GM21786 (cell line): ENCODE measurements at regions not wholly inside any gene's neighbourhood (a gene's known extent, or its start where the extent isn't known, plus 50 kb on each side); places are given as distances from the start of the nearest gene placed in this dataset.

Experiments used
- ATAC-seq: cut with Tn5 transposase; IDR thresholded peaks from one replicate; pipeline ENCODE4 v1.9.1; 2021; ENCODE audit not compliant: unreplicated experiment

DNA sequence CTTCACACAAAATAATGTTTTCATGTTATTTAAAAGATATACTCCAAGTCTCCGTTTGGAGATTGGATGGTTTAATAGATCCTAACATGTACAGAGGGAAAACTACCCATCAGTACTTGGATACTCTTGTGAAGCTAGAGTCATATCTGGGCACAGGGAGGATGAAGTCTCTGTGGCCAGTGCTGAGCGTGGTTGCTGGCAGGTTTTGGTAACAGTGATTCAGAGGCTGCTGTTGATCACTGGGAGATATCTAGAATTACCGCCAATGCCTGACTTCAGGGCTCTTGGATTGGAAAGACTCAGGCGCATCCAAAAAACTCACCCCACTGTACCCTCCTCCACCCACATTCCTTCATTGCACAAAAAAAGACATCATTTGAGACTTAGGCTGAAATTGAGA is 107.2 kb upstream of the PGRMC2 start:
- ATAC-seq: no peak

DNA sequence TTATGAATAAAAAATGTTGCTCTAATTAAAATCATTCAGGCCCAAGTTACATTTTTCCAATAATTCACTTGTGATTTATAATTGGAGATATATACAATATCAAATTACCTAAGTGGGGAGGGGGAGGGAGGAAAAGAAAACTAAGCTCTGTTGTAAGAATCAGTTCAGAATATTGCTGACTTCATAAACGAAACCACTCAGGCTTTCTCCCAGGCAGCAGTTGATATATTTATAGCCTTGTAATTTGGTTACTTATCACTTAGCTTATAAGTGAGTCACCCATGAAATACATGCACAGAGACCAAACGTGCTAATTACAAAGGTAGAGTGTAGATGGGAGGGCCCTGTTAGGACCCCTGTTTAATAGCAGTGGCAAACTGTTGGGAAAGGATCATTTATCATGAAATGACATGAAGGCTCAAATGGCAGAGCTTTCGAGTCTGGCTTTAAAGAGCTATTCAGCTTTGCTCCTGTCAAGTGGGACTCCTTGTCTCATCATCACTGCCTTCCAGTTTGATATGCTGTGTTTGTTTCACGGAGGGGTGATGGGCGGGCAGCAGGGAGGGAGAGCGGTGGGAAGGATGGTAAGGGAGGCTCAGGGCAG is 105.6 kb upstream of the PGRMC2 start:
- ATAC-seq: peak; percentile 72

DNA sequence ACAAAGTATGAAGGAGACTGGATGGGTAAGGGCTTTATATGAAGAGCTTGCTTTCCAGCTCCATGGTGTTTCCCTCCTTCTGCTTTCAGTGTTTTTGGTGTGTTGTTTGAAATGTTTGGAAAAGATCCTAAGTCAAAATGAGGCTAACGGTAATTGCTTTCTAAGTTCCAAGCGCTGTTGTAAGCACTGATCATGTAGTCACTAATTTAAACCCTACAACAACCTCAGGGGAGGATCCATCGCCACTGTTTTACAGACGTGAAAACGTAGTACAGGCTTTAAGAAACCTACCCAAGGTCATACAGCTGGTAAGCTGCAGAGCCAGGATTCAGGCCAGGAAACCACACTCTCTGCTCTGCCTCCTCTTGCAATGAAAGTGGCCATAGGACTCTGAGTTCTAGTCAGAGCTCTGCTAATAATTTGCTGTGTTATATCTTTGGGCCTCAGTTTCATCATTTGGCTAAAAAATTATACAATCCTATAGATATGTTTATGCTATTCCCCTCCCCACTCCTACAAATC is 102.9 kb upstream of the PGRMC2 start:
- no peak for ATAC-seq

DNA sequence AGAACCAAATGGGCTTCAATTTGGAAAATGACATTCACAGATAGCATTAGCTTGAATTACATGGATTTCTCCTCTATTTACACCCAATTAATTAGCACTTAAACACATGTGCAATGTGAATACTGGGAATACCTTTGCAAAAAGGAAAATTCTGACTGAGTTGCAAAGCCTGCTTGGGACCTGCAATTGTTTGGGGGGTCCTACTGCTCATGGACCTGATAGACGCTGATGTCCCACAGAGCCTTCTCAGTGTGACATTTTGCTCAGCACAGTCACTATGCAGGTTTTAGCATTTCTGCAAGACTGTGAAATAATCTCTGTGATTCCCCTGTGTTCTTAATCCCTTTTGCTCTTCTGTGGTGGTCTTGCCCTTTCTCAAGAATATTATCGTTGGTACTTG is 101.2 kb upstream of the PGRMC2 start:
- no peak for ATAC-seq

DNA sequence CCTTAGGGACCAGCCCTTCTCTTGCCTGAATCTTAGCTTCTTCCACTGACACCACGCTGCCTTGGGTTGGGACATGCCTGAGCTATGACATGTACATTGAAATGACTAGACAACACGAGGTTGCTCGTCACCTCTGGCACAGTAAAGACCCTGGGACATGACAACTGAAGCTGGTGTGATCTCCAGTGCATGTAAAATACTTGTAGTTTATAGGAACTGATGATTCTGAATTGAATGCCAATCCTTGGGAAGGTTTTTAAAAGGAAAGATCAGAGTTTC is 100.7 kb upstream of the PGRMC2 start:
- no peak for ATAC-seq

DNA sequence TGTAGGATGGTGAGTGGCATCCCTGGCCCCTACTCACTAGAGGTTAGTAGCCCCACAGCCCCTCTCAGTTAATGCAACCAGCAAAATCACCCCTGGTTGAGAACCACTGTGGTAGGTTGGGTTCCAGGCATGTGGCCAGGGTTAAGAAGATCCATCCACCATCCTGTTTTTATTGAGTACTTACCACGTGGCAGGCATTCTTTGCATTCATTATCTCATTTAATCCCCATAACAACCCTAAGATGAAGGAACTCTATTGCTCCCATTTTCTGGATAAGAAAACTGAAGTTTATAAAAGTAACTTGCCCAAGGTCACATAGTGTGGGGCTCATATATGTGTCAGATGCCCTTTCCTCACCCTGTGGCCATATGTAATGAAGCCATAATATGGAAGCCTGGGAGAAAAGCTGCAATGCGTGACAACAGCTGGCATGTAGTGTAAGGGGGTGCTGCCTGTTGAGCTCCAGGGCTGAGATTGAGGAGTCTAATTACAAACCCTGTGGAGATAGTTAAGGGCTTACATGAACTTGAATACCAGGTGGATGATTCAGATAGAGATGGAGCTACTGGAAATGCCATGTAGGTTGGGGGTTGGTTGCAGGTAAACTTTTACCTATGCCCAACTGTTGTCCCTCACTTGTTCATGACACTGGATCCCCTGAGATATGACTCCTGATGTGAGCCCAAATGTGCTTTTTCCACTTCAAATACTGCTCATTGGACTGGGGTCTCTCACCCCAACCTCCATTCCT is 100.2 kb upstream of the PGRMC2 start:
- ATAC-seq: no peak

DNA sequence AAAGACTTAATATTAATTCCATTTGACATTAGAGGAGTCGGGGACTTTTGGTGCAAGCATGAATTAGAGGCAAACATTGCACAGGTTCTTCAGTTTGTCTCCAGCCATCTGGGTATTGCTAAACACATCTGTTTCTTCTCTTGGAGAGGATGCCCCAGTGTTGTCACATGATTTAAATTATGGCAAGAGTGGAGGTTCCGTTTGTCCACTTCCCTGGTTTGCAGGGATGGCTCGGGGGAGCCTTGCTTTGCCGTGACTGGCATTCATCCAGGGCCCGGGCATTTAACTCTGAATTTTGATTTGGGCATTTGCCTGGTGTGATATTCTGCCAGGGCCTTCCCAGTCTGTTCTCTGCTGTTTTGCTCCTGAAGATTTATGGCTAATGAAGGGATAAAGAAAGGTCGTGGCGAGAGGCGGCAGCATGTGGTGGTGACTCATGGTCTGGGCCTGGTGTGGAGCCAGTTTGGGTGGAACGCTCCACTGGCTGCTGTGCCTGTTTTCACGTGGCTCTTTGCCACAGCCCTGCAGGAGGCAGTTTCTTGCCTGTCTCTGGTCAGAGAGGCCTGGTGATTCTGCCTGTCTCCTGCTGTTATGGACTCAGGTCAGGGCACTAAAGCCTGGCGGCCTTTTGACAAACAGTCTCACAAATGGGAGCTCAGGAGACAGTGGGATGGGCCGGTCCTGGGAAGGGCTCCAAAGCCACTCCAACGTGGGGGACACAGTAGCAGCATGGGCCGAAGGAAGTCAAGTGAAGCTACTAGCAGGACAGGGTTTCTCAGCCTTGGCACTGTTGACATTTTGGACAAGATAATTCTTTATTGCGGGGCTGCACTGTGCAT is 99.4 kb upstream of the PGRMC2 start:
- ATAC-seq: no peak

DNA sequence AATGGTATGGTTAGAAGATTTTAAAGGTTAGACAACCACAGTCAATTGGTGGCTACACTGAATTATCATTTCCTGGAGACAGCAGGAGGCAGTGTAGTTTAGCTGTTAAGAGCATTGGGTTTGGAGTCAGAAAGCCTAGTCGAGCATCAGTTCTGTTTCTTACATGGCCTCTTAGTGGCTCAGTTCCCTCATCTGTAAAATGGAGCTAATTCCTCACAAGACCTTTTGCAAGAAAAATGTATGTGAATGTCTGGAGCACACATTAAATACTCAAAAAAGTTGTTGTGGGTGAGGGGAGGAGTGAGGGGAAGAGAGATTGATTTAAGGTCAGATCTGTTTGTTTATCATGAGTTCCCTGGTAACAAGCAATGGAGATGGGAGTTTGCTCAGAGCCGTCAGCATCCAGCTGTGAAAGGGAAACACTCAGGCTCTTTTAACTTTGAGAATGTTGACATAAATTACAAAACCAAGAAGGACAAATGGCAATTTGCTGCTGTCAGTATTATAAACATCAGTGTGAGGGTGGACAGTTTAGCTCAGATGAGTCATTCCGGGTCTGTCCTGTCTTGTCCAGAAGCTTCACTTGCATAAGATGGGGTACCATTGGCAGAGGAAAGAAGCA is 98.2 kb upstream of the PGRMC2 start:
- ATAC-seq: peak; percentile 67

DNA sequence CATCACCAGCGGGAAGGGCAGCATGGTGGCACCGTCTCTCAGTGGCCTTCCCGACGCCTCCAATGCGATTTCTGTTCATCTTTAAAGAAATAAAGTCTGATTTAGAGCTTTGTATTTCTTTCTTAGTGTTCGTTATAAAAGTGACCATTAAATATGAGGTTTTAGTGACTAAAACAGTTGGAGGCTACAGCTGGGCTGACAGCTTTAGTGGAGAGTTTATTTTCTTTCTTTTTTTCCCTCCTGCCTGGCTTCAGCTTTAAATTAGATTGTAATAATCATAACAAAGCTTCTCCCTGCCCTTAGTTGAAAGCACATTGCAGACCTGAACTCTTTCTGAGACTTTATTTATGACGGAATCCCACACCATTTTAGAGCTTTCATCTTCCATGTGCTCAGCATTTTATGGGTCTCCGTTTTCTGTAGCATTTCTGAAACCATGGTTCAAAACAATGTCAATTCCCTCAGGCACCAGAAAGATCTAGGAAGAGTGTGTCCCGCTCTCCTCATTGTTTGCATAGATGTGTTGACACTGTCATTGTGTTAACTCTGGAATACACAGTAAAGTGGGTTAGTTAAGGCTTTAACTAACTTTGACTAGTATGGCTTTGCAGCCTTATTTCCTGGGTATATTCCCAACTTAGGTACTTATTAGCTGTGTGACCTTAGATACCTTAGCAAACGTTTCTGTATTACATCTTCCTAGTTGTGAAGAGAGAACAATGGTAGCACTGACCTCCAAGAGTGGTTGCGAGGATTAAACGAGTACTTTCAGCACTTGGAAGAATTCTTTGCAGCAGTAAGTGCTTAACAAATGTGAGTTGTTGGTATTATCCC is 97.4 kb upstream of the PGRMC2 start:
- no peak for ATAC-seq

DNA sequence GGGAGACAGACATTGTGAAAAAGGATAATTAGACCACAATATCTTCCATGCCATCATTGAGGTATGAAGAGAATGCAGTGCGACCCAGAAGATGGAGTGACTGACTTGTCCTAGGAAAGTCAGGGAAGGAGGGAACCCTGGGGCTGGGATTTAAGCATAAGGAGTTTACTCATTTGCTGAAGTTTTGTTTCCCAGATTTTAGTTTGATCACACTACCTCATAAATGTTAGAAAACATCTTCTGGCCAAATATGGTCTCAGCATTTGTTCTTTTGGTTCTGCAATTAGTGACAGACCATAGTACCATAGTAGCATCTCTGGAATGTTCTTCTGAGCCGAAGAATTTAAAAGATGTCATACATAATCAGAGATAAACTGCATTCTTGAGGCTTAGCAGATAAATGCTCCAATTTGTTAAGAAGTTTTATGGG is 96.5 kb upstream of the PGRMC2 start:
- no peak for ATAC-seq

DNA sequence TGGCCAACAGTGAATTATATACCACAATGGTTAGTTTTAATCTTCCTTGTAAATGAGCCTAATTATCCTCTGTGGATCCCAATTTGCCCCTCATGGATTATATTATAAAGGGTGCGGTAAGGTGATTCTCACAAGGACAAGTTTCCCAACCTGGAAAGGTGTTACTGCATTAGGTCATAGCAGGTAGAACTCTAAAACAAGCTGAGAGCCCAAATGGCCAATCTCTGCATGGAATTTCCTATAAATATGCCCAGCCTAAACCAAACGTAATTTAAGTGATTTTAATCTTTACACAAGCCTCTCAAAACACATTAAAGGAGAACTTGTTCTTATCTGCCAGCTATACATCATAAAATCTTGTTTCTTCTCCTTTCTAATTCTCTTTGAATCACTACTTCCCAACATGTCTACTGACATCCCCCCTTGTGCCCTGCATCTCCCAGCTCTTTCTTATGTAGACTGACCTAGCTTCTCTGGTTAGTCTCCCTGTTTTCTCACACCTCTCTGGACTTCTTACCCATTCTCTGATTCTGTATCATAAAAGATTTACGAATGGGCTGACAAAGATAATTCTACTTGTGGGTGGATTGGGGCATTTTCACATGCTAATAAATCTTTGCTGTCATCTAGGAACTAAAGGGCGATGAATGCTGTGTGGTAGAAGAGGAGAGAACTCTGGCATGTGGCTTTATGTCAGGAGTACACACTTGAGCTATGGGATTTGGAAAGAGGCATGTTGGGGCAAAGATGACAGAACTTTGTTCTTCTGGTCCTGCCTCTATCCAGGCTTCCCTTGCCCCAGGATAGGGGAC is 94.3 kb upstream of the PGRMC2 start:
- ATAC-seq: no peak

DNA sequence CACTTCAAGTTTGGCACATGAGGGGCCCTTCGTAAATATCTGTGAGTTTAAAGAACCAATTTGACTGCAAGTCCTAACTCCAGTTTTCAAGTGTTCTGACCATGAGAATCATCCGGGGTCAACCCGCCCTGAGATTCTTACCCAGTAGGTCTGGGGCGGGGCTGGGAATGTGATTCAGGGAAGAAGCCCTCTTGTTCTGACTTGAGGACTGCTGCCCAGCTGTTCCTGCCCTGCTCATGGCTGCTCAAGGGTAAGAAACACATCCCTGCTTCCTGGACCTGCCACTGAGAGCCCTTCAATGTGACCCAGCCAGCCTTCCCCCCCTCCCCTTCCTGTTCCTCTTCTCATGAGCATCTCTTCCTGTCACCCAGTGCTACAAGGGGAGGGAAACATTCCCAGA is 92.7 kb upstream of the PGRMC2 start:
- ATAC-seq: peak; percentile 9

DNA sequence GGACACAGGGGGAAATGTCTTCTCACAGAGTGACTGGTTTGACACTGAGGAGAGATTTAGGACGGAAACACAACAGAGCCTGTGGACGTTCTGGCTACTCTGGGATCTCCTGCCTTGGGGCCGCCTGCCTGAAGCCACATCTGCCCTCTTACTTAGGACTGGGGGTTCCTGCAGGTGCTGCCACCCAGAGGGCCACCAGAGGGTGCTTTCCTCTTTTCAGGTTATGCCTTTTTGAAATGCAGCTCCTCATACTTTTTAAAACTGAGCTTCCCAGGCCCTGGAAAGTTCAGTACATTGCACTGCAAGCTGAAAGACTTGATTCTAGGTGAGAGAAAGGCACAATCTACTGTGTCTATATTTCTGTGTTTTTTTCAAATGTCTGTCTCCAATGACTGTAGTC is 92.2 kb upstream of the PGRMC2 start:
- peak; percentile 65 for ATAC-seq

DNA sequence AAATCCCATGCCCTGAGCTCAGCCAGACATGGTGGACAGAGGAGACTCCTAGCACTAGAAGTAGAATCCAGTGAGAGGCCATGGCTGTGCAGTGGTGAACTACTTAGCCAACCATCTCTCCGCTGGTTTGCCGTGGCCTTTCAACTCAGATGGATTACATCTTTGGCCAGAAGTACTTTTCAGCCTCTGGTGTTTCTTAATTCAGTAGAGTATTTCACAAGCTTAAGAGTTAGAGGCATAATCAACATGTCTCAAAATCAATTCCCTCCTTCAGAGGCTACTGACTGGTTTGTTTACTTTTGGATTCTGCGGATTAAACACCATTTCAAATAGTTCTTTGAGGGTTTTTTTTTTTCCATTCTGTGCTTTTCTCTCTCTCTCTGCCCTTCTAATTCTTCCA is 91.1 kb upstream of the PGRMC2 start:
- no peak for ATAC-seq

DNA sequence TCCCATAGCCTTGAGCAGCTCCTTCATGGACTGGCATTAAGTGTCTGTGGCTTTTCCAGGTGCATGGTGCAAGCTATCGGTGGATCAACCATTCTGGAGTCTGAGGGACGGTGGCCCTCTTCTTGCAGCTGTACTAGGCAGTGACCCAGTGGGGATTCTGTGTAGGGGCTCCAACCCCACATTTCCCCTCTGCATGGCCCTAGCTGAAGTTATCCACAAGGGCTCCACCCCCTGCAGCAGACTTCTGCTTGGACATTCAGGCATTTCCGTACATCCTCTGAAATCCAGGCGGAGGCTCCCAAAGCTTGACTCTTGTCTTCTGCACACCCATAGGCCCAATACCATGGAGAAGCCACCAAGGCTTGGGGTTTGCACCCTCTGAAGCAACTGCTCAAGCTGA is 89.3 kb upstream of the PGRMC2 start:
- ATAC-seq: no peak

DNA sequence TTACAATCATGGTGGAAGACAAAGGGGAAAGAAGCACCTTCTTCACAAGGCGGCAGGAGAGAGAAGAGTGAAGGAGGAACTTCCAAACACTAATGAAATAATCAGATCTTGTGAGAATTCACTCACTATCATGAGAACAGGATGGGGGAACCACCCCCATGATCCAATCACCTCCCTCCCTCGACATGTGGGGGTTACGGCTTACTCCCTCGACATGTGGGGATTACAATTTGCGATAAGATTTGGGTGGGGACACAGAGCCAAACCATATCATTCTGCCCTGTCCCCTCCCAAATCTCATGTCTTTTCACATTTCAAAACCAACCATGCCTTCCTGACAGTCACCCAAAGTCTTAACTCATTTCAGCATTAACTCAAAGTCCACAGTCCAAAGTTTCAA is 88.7 kb upstream of the PGRMC2 start:
- no peak for ATAC-seq

DNA sequence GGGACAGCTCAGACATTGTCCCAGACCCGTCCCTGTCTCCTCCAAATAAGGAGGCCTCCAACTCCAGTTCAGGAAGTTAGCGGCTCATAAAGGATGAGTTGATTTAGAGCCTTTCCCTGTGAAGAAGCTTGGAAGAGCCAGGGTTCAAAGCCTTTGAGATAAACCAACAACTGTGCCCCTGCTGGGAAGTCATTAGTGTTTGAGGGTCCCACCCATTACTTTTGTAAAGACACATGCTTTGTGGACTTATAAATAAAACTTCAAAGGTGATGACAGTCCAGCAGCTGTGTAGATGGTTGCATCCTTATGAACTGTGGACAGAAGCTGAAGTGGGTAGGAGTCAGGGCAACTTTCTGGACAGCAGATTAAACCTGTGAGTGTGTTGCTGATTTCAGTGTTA is 86.0 kb upstream of the PGRMC2 start:
- no peak for ATAC-seq

DNA sequence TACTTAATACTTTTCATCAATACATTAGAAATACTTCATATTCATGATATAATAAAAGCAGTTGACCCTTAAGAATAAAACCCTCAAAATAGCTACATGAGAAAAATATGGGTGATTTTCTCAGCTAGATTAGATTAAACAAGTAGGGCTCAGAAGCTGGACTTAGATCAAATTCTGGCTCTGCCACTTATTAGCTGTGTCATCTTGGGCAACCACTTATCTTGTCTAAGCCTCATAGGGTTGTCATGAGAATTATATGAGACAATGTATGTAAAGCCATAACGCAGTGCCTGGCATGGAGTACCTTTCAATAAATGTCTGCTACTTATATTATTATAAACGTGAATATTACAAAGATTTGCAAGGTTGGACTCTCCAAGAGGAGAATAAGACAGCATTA is 84.3 kb upstream of the PGRMC2 start:
- no peak for ATAC-seq

DNA sequence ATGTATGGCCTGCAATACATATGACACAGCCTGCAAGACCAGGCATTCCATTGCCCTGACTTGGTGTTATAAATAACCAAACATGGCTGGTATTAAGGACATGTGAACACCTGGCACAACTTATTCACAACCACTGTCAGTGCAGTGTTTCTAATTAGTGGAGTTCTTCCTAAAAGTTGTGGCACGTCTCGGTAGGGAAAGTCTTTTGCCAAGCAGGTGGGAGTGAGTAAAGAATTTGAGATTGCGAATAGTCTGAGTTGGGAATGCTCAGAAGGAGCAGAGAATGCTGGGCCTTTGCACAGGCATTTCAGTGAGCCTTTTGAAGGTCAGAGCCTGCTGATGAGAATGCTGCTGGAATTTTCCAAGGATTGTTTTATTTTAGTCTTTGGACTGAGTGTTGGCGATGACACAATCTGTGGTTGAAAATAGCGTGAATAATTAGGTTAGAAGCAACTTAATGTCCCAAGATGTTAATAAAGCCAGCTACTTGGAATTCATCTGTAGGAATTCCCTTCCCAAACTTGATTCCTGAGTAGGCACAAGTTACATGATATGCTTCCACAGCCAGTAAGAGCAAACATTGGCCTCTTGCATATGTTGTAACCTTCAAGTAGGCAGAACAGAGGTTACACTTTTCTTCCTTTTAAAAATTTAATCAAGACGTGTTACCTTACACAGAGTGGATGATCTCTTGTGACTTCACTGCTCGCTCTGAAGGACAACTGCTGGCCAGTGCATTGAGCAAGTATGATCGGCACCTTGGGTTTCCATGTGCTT is 83.6 kb upstream of the PGRMC2 start:
- ATAC-seq: no peak
